Esophagus squamous epithelium (tissue), 5 donors: ENCODE measurements at regions not wholly inside any gene's neighbourhood (a gene's known extent, or its start where the extent isn't known, plus 50 kb on each side); places are given as distances from the start of the nearest gene placed in this dataset.

Experiments used
- DNase-seq: peaks from one replicate; lab custom pipeline; 2025; lab: John Stamatoyannopoulos, UW
- H3K27ac ChIP-seq, 4 donors: fragments of 200-600 bp; sonication (generic); one replicate each; pipeline ENCODE4 v1.5.1; 2016 to 2019; ENCODE audit warnings: mild to moderate bottlenecking in 1 of 4
- H3K27me3 ChIP-seq, 4 donors: fragments of 200-600 bp; sonication (generic); 1 replicate in 3 of 4; 2 replicates in 1 of 4; pipeline versions ENCODE4 v1.5.1 to v1.6.0; 2017 to 2021; ENCODE audit warnings: antibody characterized with exemption in 1 of 4
- H3K36me3 ChIP-seq, 3 donors: fragments of 200-600 bp; sonication (generic); one replicate each; pipeline ENCODE4 v1.5.1; 2016 to 2019
- H3K4me1 ChIP-seq, 3 donors: fragments of 200-600 bp; sonication (generic); one replicate each; pipeline ENCODE4 v1.5.1; 2017 to 2019
- H3K4me3 ChIP-seq, 4 donors: fragments of 200-600 bp; sonication (generic); 1 replicate in 3 of 4; 2 replicates in 1 of 4; pipeline ENCODE4 v1.5.1; 2016 to 2019; ENCODE audit warnings: mild to moderate bottlenecking in 2 of 4, moderate library complexity in 1 of 4
- H3K9me3 ChIP-seq, 3 donors: fragments of 200-600 bp; sonication (generic); one replicate each; pipeline ENCODE4 v1.5.1; 2016 to 2019
- POLR2A ChIP-seq, 4 donors: fragments of 450-650 bp; IDR thresholded peaks; one replicate each; pipeline ENCODE4 v1.6.1; 2017; ENCODE audit warnings: antibody characterized with exemption in 4 of 4, mild to moderate bottlenecking in 4 of 4, moderate library complexity in 3 of 4
- WGBS, 2 donors: methylation state at CpG; one replicate each; pipeline ENCODE4 v1.1.5; 2018; 5-methylcytosine and 5-hydroxymethylcytosine counted together
- intact Hi-C: fragments of 100-400 bp; cut with DNase I; formaldehyde crosslinking; loops from one replicate; pipeline ENCODE4 v1.15.0; 2022
- TF ChIP-seq, protein P1 (sequence below), 6 experiments: fragments of 450-650 bp in 4 of 6; fragments of 200-600 bp in 2 of 6; sonication (generic) in 2 of 6; IDR thresholded peaks; one replicate each; pipeline ENCODE4 v1.5.1; 2016 to 2019; ENCODE audit warnings: antibody characterized with exemption in 6 of 6, mild to moderate bottlenecking in 4 of 6, moderate library complexity in 4 of 6
- donor health status: DM: yes; HTN: yes; CAD: no.

GRCh38 chr4:188296331-188296730, 157.1 kb downstream of the TRIML1 start:
- intact Hi-C loops, result no loop called here
- TF ChIP-seq POLR2A (IDR thresholded peaks at IDR 0.05), result no peak
- TF ChIP-seq, protein P1, sequence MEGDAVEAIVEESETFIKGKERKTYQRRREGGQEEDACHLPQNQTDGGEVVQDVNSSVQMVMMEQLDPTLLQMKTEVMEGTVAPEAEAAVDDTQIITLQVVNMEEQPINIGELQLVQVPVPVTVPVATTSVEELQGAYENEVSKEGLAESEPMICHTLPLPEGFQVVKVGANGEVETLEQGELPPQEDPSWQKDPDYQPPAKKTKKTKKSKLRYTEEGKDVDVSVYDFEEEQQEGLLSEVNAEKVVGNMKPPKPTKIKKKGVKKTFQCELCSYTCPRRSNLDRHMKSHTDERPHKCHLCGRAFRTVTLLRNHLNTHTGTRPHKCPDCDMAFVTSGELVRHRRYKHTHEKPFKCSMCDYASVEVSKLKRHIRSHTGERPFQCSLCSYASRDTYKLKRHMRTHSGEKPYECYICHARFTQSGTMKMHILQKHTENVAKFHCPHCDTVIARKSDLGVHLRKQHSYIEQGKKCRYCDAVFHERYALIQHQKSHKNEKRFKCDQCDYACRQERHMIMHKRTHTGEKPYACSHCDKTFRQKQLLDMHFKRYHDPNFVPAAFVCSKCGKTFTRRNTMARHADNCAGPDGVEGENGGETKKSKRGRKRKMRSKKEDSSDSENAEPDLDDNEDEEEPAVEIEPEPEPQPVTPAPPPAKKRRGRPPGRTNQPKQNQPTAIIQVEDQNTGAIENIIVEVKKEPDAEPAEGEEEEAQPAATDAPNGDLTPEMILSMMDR (IDR thresholded peaks at IDR 0.05), result no peak
- 30 to 63% methylated on average over 1 of the region's 1 CpG for WGBS, 2 donors

GRCh38 chr4:188297873-188298272, 158.6 kb downstream of the TRIML1 start:
- no peaks in the 10 kb centered on the region for H3K36me3 ChIP-seq
- no peaks in the 10 kb centered on the region for H3K27me3 ChIP-seq
- intact Hi-C loops, result no loop called here
- TF ChIP-seq, protein P1 (IDR thresholded peaks at IDR 0.05), result no peak
- no peak for TF ChIP-seq POLR2A (IDR thresholded peaks at IDR 0.05)
- DNase-seq, result no peak
- peaks cover 0 to 5% (median 0%) of the 10 kb centered on the region in 3 donors for H3K9me3 ChIP-seq
- H3K4me3 ChIP-seq, result no peak overlapping the region
- H3K4me1 ChIP-seq, result no peaks in the 10 kb centered on the region
- 77 to 85% methylated on average over 6 of the region's 6 CpGs for WGBS, 2 donors
- H3K27ac ChIP-seq, result no peak overlapping the region

More at GRCh38 chr4:188296331-188296730, 157.1 kb downstream of the TRIML1 start:
- Histone ChIP-seq H3K27me3 (no peaks in the 10 kb centered on the region), H3K27ac (no peak overlapping the region), H3K36me3 (no peaks in the 10 kb centered on the region), H3K4me1 (no peaks in the 10 kb centered on the region), H3K4me3 (no peak overlapping the region), H3K9me3 (peaks cover 0 to 3% (median 0%) of the 10 kb centered on the region in 3 donors)
- DNase-seq, result no peak

DNA sequence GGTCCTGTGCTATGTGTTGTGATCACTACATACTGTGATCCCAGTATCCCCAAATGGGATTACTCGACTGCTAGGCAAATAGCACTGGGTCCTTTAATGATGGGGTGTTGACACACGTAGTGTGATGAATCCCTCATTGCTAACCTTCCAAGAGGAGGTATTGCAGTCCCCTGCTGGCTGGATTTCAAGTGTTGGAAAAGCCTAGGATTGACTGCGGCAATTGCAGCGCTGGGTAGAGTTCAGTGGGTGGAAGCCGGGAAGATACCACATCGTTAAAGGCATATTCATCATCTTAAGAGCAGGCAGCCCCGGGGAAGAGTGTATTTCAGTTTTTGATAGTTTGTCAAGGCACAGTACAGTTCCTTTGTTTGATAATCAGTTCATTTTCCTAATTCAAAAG, 159.9 kb downstream of the TRIML1 start:
- peaks cover 0 to 5% (median 0%) of the 10 kb centered on the region in 3 donors for H3K9me3 ChIP-seq
- H3K36me3 ChIP-seq, result no peaks in the 10 kb centered on the region
- no peak overlapping the region for H3K4me3 ChIP-seq
- TF ChIP-seq POLR2A (IDR thresholded peaks at IDR 0.05), result no peak
- TF ChIP-seq, protein P1 (IDR thresholded peaks at IDR 0.05), result no peak
- 55 to 79% methylated on average over 6 to 7 of the region's 7 CpGs for WGBS, 2 donors
- intact Hi-C loops, result no loop called here
- no peak overlapping the region for H3K27ac ChIP-seq
- H3K4me1 ChIP-seq, result no peaks in the 10 kb centered on the region
- H3K27me3 ChIP-seq, result no peaks in the 10 kb centered on the region
- DNase-seq, result no peak

- H3K27me3 ChIP-seq, result no peaks in the 10 kb centered on the region
- H3K36me3 ChIP-seq, result no peaks in the 10 kb centered on the region
- no peak overlapping the region for H3K27ac ChIP-seq
- H3K9me3 ChIP-seq, result peaks cover 0 to 5% (median 0%) of the 10 kb centered on the region in 3 donors
- H3K4me1 ChIP-seq, result no peaks in the 10 kb centered on the region
- TF ChIP-seq, protein P1 (IDR thresholded peaks at IDR 0.05), result no peak
- no peak for TF ChIP-seq POLR2A (IDR thresholded peaks at IDR 0.05)
- 46 to 51% methylated on average over 4 of the region's 4 CpGs for WGBS, 2 donors
- intact Hi-C loops, result no loop called here
- H3K4me3 ChIP-seq, result no peak overlapping the region
- DNase-seq, result no peak
Observed at GRCh38 chr4:188300385-188300784, 161.1 kb downstream of the TRIML1 start.

GRCh38 chr4:188305690-188306089, 166.4 kb downstream of the TRIML1 start:
- WGBS, 2 donors, result 56 to 68% methylated on average over 2 of the region's 2 CpGs
- intact Hi-C loops, result no loop called here
- Histone ChIP-seq H3K4me3 (no peak overlapping the region), H3K9me3 (peaks cover 0 to 5% (median 0%) of the 10 kb centered on the region in 3 donors), H3K27ac (no peak overlapping the region), H3K27me3 (no peaks in the 10 kb centered on the region), H3K4me1 (no peaks in the 10 kb centered on the region), H3K36me3 (no peaks in the 10 kb centered on the region)
- TF ChIP-seq, protein P1 (IDR thresholded peaks at IDR 0.05), result no peak
- no peak for TF ChIP-seq POLR2A (IDR thresholded peaks at IDR 0.05)
- no peak for DNase-seq
